T follicular helper cell (primary cell): ENCODE measurements at regions not wholly inside any gene's neighbourhood (a gene's known extent, or its start where the extent isn't known, plus 50 kb on each side); places are given as distances from the start of the nearest gene placed in this dataset.
A peak's percentile ranks its signal among the peaks of the same experiment; 100 is the strongest.
"Not testable (repeated sequence)": the region's sequence is repeated elsewhere in the genome, so short reads cannot be mapped to it uniquely, and the experiment has no call there.

Experiments used
- DNase-seq: peaks from one replicate; pipeline ENCODE4 v3.0.0-alpha.2; 2020; ENCODE audit warnings: low read depth

GRCh38 chr17:77086433-77087010, 54.2 kb upstream of the SEC14L1 start:
- DNase-seq: peak; percentile 59

GRCh38 chr17:77087650-77088454, 52.9 kb upstream of the SEC14L1 start:
- no peak for DNase-seq

DNA sequence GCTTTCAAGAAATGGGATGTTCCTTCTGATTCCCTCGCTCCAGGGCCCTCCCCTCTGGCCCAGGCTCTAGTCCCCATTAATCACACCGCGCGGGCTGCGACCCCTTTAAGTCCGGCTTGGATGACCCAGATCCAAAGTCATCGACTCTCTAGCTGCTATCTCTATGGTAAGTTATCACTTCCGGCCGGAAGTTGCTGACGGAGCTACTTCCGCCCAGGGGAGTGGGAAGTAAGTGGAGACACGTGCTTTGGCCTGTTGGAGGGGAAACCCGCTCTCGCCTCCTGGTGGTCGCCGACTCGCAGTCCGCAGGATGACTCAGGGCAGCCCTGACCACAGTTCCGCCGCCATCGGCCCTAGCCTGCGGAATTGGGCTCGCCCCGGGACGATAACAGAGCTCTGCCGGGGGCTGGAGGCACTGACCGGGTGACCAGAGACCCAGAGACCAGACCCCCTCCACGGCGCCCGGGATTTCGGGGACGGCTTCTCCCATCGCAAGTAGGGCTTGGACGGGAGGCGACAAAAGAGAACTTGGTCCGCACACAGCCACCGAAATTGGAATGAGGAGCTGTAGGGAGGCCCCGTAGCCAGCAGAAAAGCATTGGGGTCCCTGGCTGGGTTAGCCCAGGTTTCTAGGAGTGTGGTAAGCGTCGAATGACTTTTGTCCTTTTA, 52.2 kb upstream of the SEC14L1 start:
- DNase-seq: peak; percentile 77

- no peak for DNase-seq
Observed at GRCh38 chr17:77089124-77089490, 51.7 kb upstream of the SEC14L1 start.

GRCh38 chr17:77089949-77090348, 50.8 kb upstream of the SEC14L1 start:
- not testable (repeated sequence) for DNase-seq

- no peak for DNase-seq
Observed at GRCh38 chr17:77090476-77090875, 50.3 kb upstream of the SEC14L1 start.
